ENCODE measurements at regions not wholly inside any gene's neighbourhood (a gene's known extent, or its start where the extent isn't known, plus 50 kb on each side); places are given as distances from the start of the nearest gene placed in this dataset.

GRCh38 chr2:14843507-14844204, 211.1 kb downstream of the LRATD1 start:
- Histone ChIP-seq H2AK5ac (ENCODE audit: low read depth, low read length) (no peak overlapping the region), H2BK120ac (replicated peaks; ENCODE audit: low read depth, low read length) (no peak overlapping the region), H2BK15ac (ENCODE audit: low read length) (no peak overlapping the region), H3K79me1 (ENCODE audit: low read depth, low read length) (no peaks in the 10 kb centered on the region), H3K14ac (ENCODE audit: insufficient read length) (no peak overlapping the region), H3K9ac (replicated peaks in 1 of 4; ENCODE audit: extremely low read depth in 1 of 4, low read depth in 3 of 4, low read length in 3 of 4) (no peak overlapping the region), H3K9me3 (ENCODE audit: insufficient read depth in 2 of 2, low read depth in 1 of 2, low read length in 1 of 2) (peaks cover 2 to 3% of the 10 kb centered on the region in 2 experiments; a peak in 1 of 4 replicates), H4K5ac (ENCODE audit: insufficient read length, low read depth, low read length) (no peak overlapping the region), H4K91ac (replicated peaks; ENCODE audit: insufficient read length, low read length) (no peak overlapping the region), H2AFZ (ENCODE audit: low read length) (no peak overlapping the region), H3K4me2 (ENCODE audit: insufficient read depth in 1 of 2, low read depth in 2 of 2, low read length in 2 of 2) (no peak overlapping the region), H2BK5ac (ENCODE audit: low read depth, low read length) (no peak overlapping the region), H2BK12ac (ENCODE audit: low read depth, low read length) (no peak overlapping the region), H4K20me1 (replicated peaks in 1 of 2; ENCODE audit: control insufficient read depth in 1 of 2, insufficient read depth in 2 of 2, low read length in 2 of 2) (no peaks in the 10 kb centered on the region), H3K79me2 (ENCODE audit: control insufficient read depth in 1 of 2, insufficient read depth in 2 of 2, low read length in 2 of 2) (no peaks in the 10 kb centered on the region), H3K4ac (replicated peaks; ENCODE audit: insufficient read length, low read depth, low read length) (no peak overlapping the region), H4K8ac (ENCODE audit: extremely low read depth, insufficient read depth, low read length) (no peak overlapping the region), H3K4me3 (ENCODE audit: extremely low read depth in 1 of 4, insufficient read depth in 2 of 4, low read depth in 3 of 4, low read length in 4 of 4) (no peak overlapping the region), H3K23me2 (ENCODE audit: low read depth, low read length) (no peaks in the 10 kb centered on the region), H3K27me3 (replicated peaks in 1 of 4; ENCODE audit: control insufficient read depth in 3 of 4, extremely low read depth in 1 of 4, insufficient read depth in 3 of 4, low read length in 3 of 4) (no peaks in the 10 kb centered on the region), H3K23ac (ENCODE audit: insufficient read length) (no peak overlapping the region), H3K18ac (ENCODE audit: extremely low read depth, low read length) (no peak overlapping the region), H3K36me3 (ENCODE audit: control insufficient read depth in 2 of 4, insufficient read depth in 4 of 4, low read length in 3 of 4) (no peaks in the 10 kb centered on the region), H3K56ac (replicated peaks; ENCODE audit: insufficient read length, low read depth, low read length) (no peak overlapping the region), H2BK20ac (ENCODE audit: low read length) (no peak overlapping the region), H3K4me1 (replicated peaks in 1 of 4; ENCODE audit: control insufficient read depth in 3 of 4, insufficient read depth in 4 of 4, low read length in 3 of 4) (no peaks in the 10 kb centered on the region), H3K27ac (ENCODE audit: low read depth, low read length) (no peak overlapping the region)
- no peak for TF ChIP-seq TBP (IDR thresholded peaks at IDR 0.05; ENCODE audit: low read depth, low read length)
- TF ChIP-seq ASH2L (IDR thresholded peaks at IDR 0.05; ENCODE audit: low read length), result no peak
- no peak for TF ChIP-seq SUZ12 (IDR thresholded peaks at IDR 0.05; ENCODE audit: low read length)
- TF ChIP-seq PHF8 (conservative IDR thresholded peaks at IDR 0.05; ENCODE audit: low read depth, low read length), result no peak
- no peak for TF ChIP-seq TAF7 (optimal IDR thresholded peaks at IDR 0.05; ENCODE audit: borderline replicate concordance, low read depth, low read length)
- no peak for TF ChIP-seq RNF2 (IDR thresholded peaks at IDR 0.05; ENCODE audit: borderline replicate concordance, low read depth, low read length, missing control alignments, poor library complexity, severe bottlenecking)
- TF ChIP-seq EGR1 (IDR thresholded peaks at IDR 0.05; ENCODE audit: borderline replicate concordance, low read depth, low read length), result no peak
- TF ChIP-seq GTF2F1 (IDR thresholded peaks at IDR 0.05; ENCODE audit: borderline replicate concordance, low read depth, low read length), result no peak
- no peak for TF ChIP-seq YY1 (IDR thresholded peaks at IDR 0.05; ENCODE audit: low read depth, low read length)
- no peak for TF ChIP-seq EP300 (IDR thresholded peaks at IDR 0.05; ENCODE audit: borderline replicate concordance in 1 of 2, low read depth in 2 of 2, low read length in 2 of 2)
- no peak for TF ChIP-seq CBX5 (IDR thresholded peaks at IDR 0.05; ENCODE audit: low read depth, low read length)
- TF ChIP-seq POU5F1 (IDR thresholded peaks at IDR 0.05; ENCODE audit: low read depth, low read length), result no peak
- 93% methylated on average over 5 of the region's 5 CpGs; no CpG with 5 or more reads in 1 of the 2 experiments for WGBS, 2 experiments (ENCODE audit: extremely low coverage in 1 of 2, insufficient coverage in 1 of 2, insufficient read length in 1 of 2, insufficient replicate concordance in 2 of 2, low coverage in 1 of 2, low lambda C conversion rate in 2 of 2, missing lambda C conversion rate in 1 of 2)
- DNase-seq (ENCODE audit: low read depth in 1 of 2, low spot score in 2 of 2), result no peak
- POLR2A ChIA-PET (ENCODE audit: partially characterized antibody), result no interaction called here
- CTCF ChIA-PET (ENCODE audit: partially characterized antibody), result interaction anchor here (1.4 kb wide), 1 partner anchor 13 kb away, joined by 4 read pairs; no protein-coding TSS in a partner anchor
- FAIRE-seq, result no peak
